WTC11 (cell line): ENCODE measurements at regions not wholly inside any gene's neighbourhood (a gene's known extent, or its start where the extent isn't known, plus 50 kb on each side); places are given as distances from the start of the nearest gene placed in this dataset.

Source experiments
- ATAC-seq: fragments of 200-7000 bp; cut with Tn5 transposase; 2 replicates; pipeline ENCODE4 v1.10.0; 2021; ENCODE audit warnings: mild to moderate bottlenecking, moderate library complexity
- CTCF ChIA-PET: fragments of 300-600 bp; sonication (Branson Sonifier 250); formaldehyde crosslinking; loops from one replicate; lab custom pipeline; 2021; ENCODE audit warnings: antibody characterized with exemption; lab: Charles Lee
- POLR2A ChIA-PET: fragments of 350-600 bp; sonication (Branson Sonifier 250); formaldehyde crosslinking; loops from one replicate; lab custom pipeline; 2021; ENCODE audit warnings: antibody characterized with exemption; lab: Charles Lee
- DNase-seq: peaks from one replicate; pipeline ENCODE4 v3.0.0; 2021; ENCODE audit warnings: low spot score
- H3K27ac Mint-ChIP-seq: 2 replicates; pipeline ENCODE4 v1.8.0; 2021; ENCODE audit warnings: mixed read lengths
- H3K27me3 Mint-ChIP-seq: 2 replicates; pipeline ENCODE4 v1.8.0; 2021; ENCODE audit warnings: low read depth, mild to moderate bottlenecking, moderate library complexity, mixed read lengths
- H3K36me3 Mint-ChIP-seq: 2 replicates; pipeline ENCODE4 v1.8.0; 2021; ENCODE audit warnings: mixed read lengths
- H3K4me1 Mint-ChIP-seq: 2 replicates; pipeline ENCODE4 v1.8.0; 2022; ENCODE audit warnings: mixed read lengths
- H3K4me3 Mint-ChIP-seq: 2 replicates; pipeline ENCODE4 v1.8.0; 2021; ENCODE audit warnings: mild to moderate bottlenecking, moderate library complexity, mixed read lengths
- H3K9me3 Mint-ChIP-seq: 2 replicates; pipeline ENCODE4 v1.8.0; 2021; ENCODE audit warnings: mixed read lengths
- AFF4 ChIP-seq: sonication (generic); formaldehyde crosslinking; IDR thresholded peaks from 2 replicates; pipeline ENCODE4 v1.8.1; 2023; ENCODE audit warnings: mild to moderate bottlenecking, missing genetic modification reagents, borderline replicate concordance
- CDX4 ChIP-seq: fragments of 250-450 bp; sonication (Bioruptor Pico); IDR thresholded peaks from 2 replicates; pipeline ENCODE4 v1.9.0; 2021; ENCODE audit warnings: moderate library complexity, mild to moderate bottlenecking, inconsistent platforms, borderline replicate concordance
- CREB1 ChIP-seq: sonication (generic); formaldehyde crosslinking; IDR thresholded peaks from 2 replicates; pipeline ENCODE4 v1.8.0; 2023; ENCODE audit warnings: mild to moderate bottlenecking, missing genetic modification reagents
- CREM ChIP-seq: sonication (generic); formaldehyde crosslinking; IDR thresholded peaks from 2 replicates; pipeline ENCODE4 v1.8.1; 2022; ENCODE audit warnings: mild to moderate bottlenecking, missing genetic modification reagents, moderate library complexity
- E2F1 ChIP-seq: sonication (generic); formaldehyde crosslinking; IDR thresholded peaks from 2 replicates; pipeline ENCODE4 v1.8.0; 2022; ENCODE audit warnings: mild to moderate bottlenecking, missing genetic modification reagents
- E2F4 ChIP-seq: sonication (generic); formaldehyde crosslinking; IDR thresholded peaks from 2 replicates; pipeline ENCODE4 v1.8.1; 2022; ENCODE audit warnings: low read depth, mild to moderate bottlenecking, moderate library complexity, missing genetic modification reagents, borderline replicate concordance
- MYBL2 ChIP-seq: sonication (generic); formaldehyde crosslinking; IDR thresholded peaks from 2 replicates; pipeline ENCODE4 v1.8.1; 2023; ENCODE audit warnings: mild to moderate bottlenecking, moderate library complexity, missing genetic modification reagents
- NR2C2 ChIP-seq: sonication (generic); formaldehyde crosslinking; IDR thresholded peaks from 2 replicates; pipeline ENCODE4 v1.8.0; 2022; ENCODE audit warnings: mild to moderate bottlenecking, missing genetic modification reagents
- RELA ChIP-seq: sonication (generic); formaldehyde crosslinking; IDR thresholded peaks from 2 replicates; pipeline ENCODE4 v1.8.1; 2022; ENCODE audit warnings: missing genetic modification reagents, mild to moderate bottlenecking, borderline replicate concordance
- RORB ChIP-seq: fragments of 250-450 bp; sonication (Bioruptor Pico); IDR thresholded peaks from 2 replicates; pipeline ENCODE4 v1.9.0; 2021; ENCODE audit warnings: mild to moderate bottlenecking
- SMAD3 ChIP-seq: sonication (generic); formaldehyde crosslinking; IDR thresholded peaks from 2 replicates; pipeline ENCODE4 v1.8.0; 2022; ENCODE audit warnings: missing genetic modification reagents, mild to moderate bottlenecking, borderline replicate concordance
- STAT6 ChIP-seq: sonication (generic); formaldehyde crosslinking; conservative IDR thresholded peaks from 2 replicates; pipeline ENCODE4 v1.8.1; 2023; ENCODE audit warnings: mild to moderate bottlenecking, low read depth, missing genetic modification reagents, moderate library complexity
- TEAD4 ChIP-seq: sonication (generic); formaldehyde crosslinking; IDR thresholded peaks from 2 replicates; pipeline ENCODE4 v1.8.0; 2022; ENCODE audit warnings: mild to moderate bottlenecking, missing genetic modification reagents
- ZNF281 ChIP-seq: sonication (generic); formaldehyde crosslinking; IDR thresholded peaks from 2 replicates; pipeline ENCODE4 v1.8.0; 2023; ENCODE audit warnings: mild to moderate bottlenecking, missing genetic modification reagents
- ZNF317 ChIP-seq: sonication (generic); formaldehyde crosslinking; IDR thresholded peaks from 2 replicates; pipeline ENCODE4 v1.8.1; 2023; ENCODE audit warnings: low read depth, mild to moderate bottlenecking, moderate library complexity, missing genetic modification reagents, borderline replicate concordance
- ZNF425 ChIP-seq: fragments of 250-450 bp; sonication (Bioruptor Pico); conservative IDR thresholded peaks from 2 replicates; pipeline ENCODE4 v1.9.0; 2021; ENCODE audit warnings: mild to moderate bottlenecking

GRCh38 chr2:48107326-48107925 lies 201.1 kb upstream of the FBXO11 start:
- H3K36me3 Mint-ChIP-seq: no peaks in the 10 kb centered on the region
- peaks cover 31% of the 10 kb centered on the region for H3K4me1 Mint-ChIP-seq
- H3K9me3 Mint-ChIP-seq: no peaks in the 10 kb centered on the region
- TF ChIP-seq ZNF317 (CRISPR knock-in tag) (no peak), E2F1 (CRISPR knock-in tag) (no peak), NR2C2 (CRISPR knock-in tag) (no peak), CREM (CRISPR knock-in tag) (no peak), SMAD3 (no peak), CDX4 (CRISPR knock-in tag) (no peak), AFF4 (CRISPR knock-in tag) (no peak), TEAD4 (CRISPR knock-in tag) (no peak), RELA (CRISPR knock-in tag) (no peak), ZNF281 (no peak), RORB (no peak), STAT6 (no peak), MYBL2 (CRISPR knock-in tag) (no peak)
- ATAC-seq: no peak
- H3K27ac Mint-ChIP-seq: no peak overlapping the region; the same call in 1 of the 2 replicates
- 0 out of 2 replicates have a peak overlapping the region, but pooled peaks have one; percentile 4 for H3K4me3 Mint-ChIP-seq
- H3K27me3 Mint-ChIP-seq: no peaks in the 10 kb centered on the region
- ChIA-PET CTCF (interaction anchor here (0.6 to 3.3 kb wide), 16 partner anchors 17 to 315 kb away, joined by 3 to 24 read pairs (median 4); partner anchors contain the start of gene FBXO11), POLR2A (no interaction called here)
- DNase-seq: no peak

GRCh38 chr2:48108455-48108854 lies 202.2 kb upstream of the FBXO11 start:
- H3K27ac Mint-ChIP-seq: no peak overlapping the region
- POLR2A ChIA-PET: no interaction called here
- peaks cover 31% of the 10 kb centered on the region for H3K4me1 Mint-ChIP-seq
- ATAC-seq (no peak), DNase-seq (no peak)
- H3K9me3 Mint-ChIP-seq: no peaks in the 10 kb centered on the region
- no peak overlapping the region for H3K4me3 Mint-ChIP-seq
- H3K27me3 Mint-ChIP-seq: no peaks in the 10 kb centered on the region
- H3K36me3 Mint-ChIP-seq: no peaks in the 10 kb centered on the region
- CTCF ChIA-PET: interaction anchor here (0.6 to 1.7 kb wide), 2 partner anchors 91 to 282 kb away, joined by 3 to 5 read pairs; no protein-coding TSS in a partner anchor
- TF ChIP-seq CREB1 (CRISPR knock-in tag): no peak
- TF ChIP-seq ZNF425: no peak
- TF ChIP-seq E2F4: no peak
- TF ChIP-seq STAT6: no peak
